Upper lobe of left lung (tissue), 4 donors: ENCODE measurements at regions not wholly inside any gene's neighbourhood (a gene's known extent, or its start where the extent isn't known, plus 50 kb on each side); places are given as distances from the start of the nearest gene placed in this dataset.

Experiments used
- EP300 ChIP-seq, 4 donors: sonication (generic); formaldehyde crosslinking; IDR thresholded peaks; one replicate each; pipeline ENCODE4 v1.5.1; 2017; ENCODE audit warnings: antibody characterized with exemption in 4 of 4, control low read depth in 2 of 4
- POLR2A ChIP-seq, 4 donors: fragments of 450-650 bp; IDR thresholded peaks; one replicate each; pipeline ENCODE4 v1.5.1; 2016 to 2017; ENCODE audit warnings: antibody characterized with exemption in 4 of 4, mild to moderate bottlenecking in 2 of 4
- TF ChIP-seq, protein P1 (sequence below), 6 experiments: fragments of 450-650 bp in 4 of 6; fragments of 200-600 bp in 2 of 6; sonication (generic) in 2 of 6; IDR thresholded peaks; one replicate each; pipeline ENCODE4 v1.5.1; 2016 to 2019; ENCODE audit warnings: antibody characterized with exemption in 6 of 6

GRCh38 chr3:150345021-150345538, 63.0 kb upstream of the TSC22D2 start:
- no peak for TF ChIP-seq POLR2A (IDR thresholded peaks at IDR 0.05)
- TF ChIP-seq, protein P1, sequence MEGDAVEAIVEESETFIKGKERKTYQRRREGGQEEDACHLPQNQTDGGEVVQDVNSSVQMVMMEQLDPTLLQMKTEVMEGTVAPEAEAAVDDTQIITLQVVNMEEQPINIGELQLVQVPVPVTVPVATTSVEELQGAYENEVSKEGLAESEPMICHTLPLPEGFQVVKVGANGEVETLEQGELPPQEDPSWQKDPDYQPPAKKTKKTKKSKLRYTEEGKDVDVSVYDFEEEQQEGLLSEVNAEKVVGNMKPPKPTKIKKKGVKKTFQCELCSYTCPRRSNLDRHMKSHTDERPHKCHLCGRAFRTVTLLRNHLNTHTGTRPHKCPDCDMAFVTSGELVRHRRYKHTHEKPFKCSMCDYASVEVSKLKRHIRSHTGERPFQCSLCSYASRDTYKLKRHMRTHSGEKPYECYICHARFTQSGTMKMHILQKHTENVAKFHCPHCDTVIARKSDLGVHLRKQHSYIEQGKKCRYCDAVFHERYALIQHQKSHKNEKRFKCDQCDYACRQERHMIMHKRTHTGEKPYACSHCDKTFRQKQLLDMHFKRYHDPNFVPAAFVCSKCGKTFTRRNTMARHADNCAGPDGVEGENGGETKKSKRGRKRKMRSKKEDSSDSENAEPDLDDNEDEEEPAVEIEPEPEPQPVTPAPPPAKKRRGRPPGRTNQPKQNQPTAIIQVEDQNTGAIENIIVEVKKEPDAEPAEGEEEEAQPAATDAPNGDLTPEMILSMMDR (IDR thresholded peaks at IDR 0.05) = no peak
- TF ChIP-seq EP300 (IDR thresholded peaks at IDR 0.05) = no peak
